SK-N-SH (cell line): ENCODE measurements at regions not wholly inside any gene's neighbourhood (a gene's known extent, or its start where the extent isn't known, plus 50 kb on each side); places are given as distances from the start of the nearest gene placed in this dataset.

ENCODE experiments used
- CTCF ChIA-PET: fragments of 300-600, 350-600 bp; formaldehyde crosslinking; extraction: SDS; loops from one replicate; lab custom pipeline; 2021; lab: Yijun Ruan, JAX
- POLR2A ChIA-PET: fragments of 350-600 bp; sonication (Branson Sonifier 250); formaldehyde crosslinking; extraction: SDS; loops from one replicate; lab custom pipeline; 2020; ENCODE audit warnings: antibody characterized with exemption, inconsistent platforms; lab: Yijun Ruan, JAX
- DNase-seq: peaks from one replicate; pipeline ENCODE4 v3.0.0; 2012
- H2AFZ ChIP-seq: fragments of 200-600 bp; sonication (generic); 2 replicates; pipeline ENCODE4 v1.8.1; 2016; ENCODE audit warnings: antibody characterized with exemption, mild to moderate bottlenecking, low read depth
- H3F3A ChIP-seq: fragments of 200-600 bp; sonication (generic); replicated peaks from 2 replicates; pipeline ENCODE3; 2016; ENCODE audit warnings: antibody characterized with exemption, mild to moderate bottlenecking; ENCODE audit not compliant: insufficient read depth
- H3K27ac ChIP-seq, 2 experiments: fragments of 200-500 bp in 1 of 2; fragments of 200-600 bp in 1 of 2; sonication (Bioruptor generic) in 1 of 2; sonication (generic), shearing (Covaris generic) in 1 of 2; 2 replicates each; pipeline versions ENCODE4 v1.5.1 to v1.6.1; 2014 to 2016; ENCODE audit warnings: low read depth in 2 of 2, inconsistent platforms in 1 of 2, low read length in 1 of 2, mild to moderate bottlenecking in 1 of 2, mixed read lengths in 1 of 2
- H3K27me3 ChIP-seq: fragments of 200-600 bp; sonication (generic), shearing (Covaris generic); 2 replicates; pipeline ENCODE4 v1.6.1; 2016; ENCODE audit warnings: mixed run types; ENCODE audit not compliant: insufficient read depth
- H3K36me3 ChIP-seq, 2 experiments: fragments of 200-500 bp in 1 of 2; fragments of 200-600 bp in 1 of 2; sonication (Bioruptor generic) in 1 of 2; sonication (generic) in 1 of 2; replicated peaks in 1 of 2; 2 replicates each; pipeline versions ENCODE3 to v1.5.1; 2014 to 2016; ENCODE audit warnings: low read length in 1 of 2, mild to moderate bottlenecking in 1 of 2; ENCODE audit not compliant: insufficient read depth in 2 of 2, control insufficient read depth in 1 of 2
- H3K4me1 ChIP-seq, 2 experiments: fragments of 200-500 bp in 1 of 2; fragments of 200-600 bp in 1 of 2; sonication (Bioruptor generic) in 1 of 2; sonication (generic), shearing (Covaris generic) in 1 of 2; 2 replicates each; pipeline versions ENCODE4 v1.5.1 to v1.6.1; 2014 to 2016; ENCODE audit warnings: low read depth in 1 of 2, low read length in 1 of 2, mixed run types in 1 of 2; ENCODE audit not compliant: insufficient read depth in 2 of 2, control insufficient read depth in 1 of 2
- H3K4me2 ChIP-seq: fragments of 200-600 bp; sonication (generic), shearing (Covaris generic); 2 replicates; pipeline ENCODE4 v1.6.1; 2017; ENCODE audit warnings: mixed run types
- H3K4me3 ChIP-seq, 2 experiments: fragments of 200-500 bp in 1 of 2; fragments of 200-600 bp in 1 of 2; sonication (Bioruptor generic) in 1 of 2; sonication (generic), shearing (Covaris generic) in 1 of 2; 2 replicates each; pipeline versions ENCODE4 v1.5.1 to v1.8.1; 2014 to 2016; ENCODE audit warnings: low read depth in 2 of 2, inconsistent platforms in 1 of 2, low read length in 1 of 2, mild to moderate bottlenecking in 1 of 2, mixed read lengths in 1 of 2, moderate library complexity in 1 of 2
- H3K79me2 ChIP-seq: fragments of 200-600 bp; sonication (generic); 2 replicates; pipeline ENCODE4 v1.8.1; 2017; ENCODE audit warnings: mild to moderate bottlenecking; ENCODE audit not compliant: insufficient read depth
- H3K9ac ChIP-seq: fragments of 200-600 bp; sonication (generic); 2 replicates; pipeline ENCODE4 v1.6.1; 2017; ENCODE audit warnings: mixed run types
- H3K9me2 ChIP-seq: fragments of 200-600 bp; sonication (generic); 2 replicates; pipeline ENCODE4 v1.6.1; 2017; ENCODE audit warnings: mixed run types
- H3K9me3 ChIP-seq: fragments of 200-600 bp; sonication (generic); 2 replicates; pipeline ENCODE4 v1.6.1; 2017; ENCODE audit warnings: mixed run types, mild to moderate bottlenecking, moderate library complexity
- H4K20me1 ChIP-seq: fragments of 200-600 bp; sonication (generic); 2 replicates; pipeline ENCODE4 v1.6.1; 2017; ENCODE audit warnings: mild to moderate bottlenecking, mixed run types; ENCODE audit not compliant: insufficient read depth
- CHD2 ChIP-seq: fragments of 150-350 bp; IDR thresholded peaks from 2 replicates; pipeline ENCODE4 v1.6.1; 2018; ENCODE audit warnings: low read length; ENCODE audit not compliant: partially characterized antibody
- FOXJ3 ChIP-seq: sonication (generic); formaldehyde crosslinking; IDR thresholded peaks from 2 replicates; pipeline ENCODE4 v1.5.1; 2020; ENCODE audit warnings: mild to moderate bottlenecking, missing genetic modification reagents
- FOXM1 ChIP-seq: IDR thresholded peaks from 2 replicates; pipeline ENCODE4 v1.4.0; 2012; ENCODE audit warnings: low read depth, mild to moderate bottlenecking
- GATA2 ChIP-seq: sonication (generic); formaldehyde crosslinking; IDR thresholded peaks from 2 replicates; pipeline ENCODE4 v1.5.0; 2020; ENCODE audit warnings: mild to moderate bottlenecking, missing genetic modification reagents
- JUND ChIP-seq: IDR thresholded peaks from 2 replicates; pipeline ENCODE4 v1.4.0; 2012
- MEF2A ChIP-seq: IDR thresholded peaks from 2 replicates; pipeline ENCODE4 v1.4.0; 2012; ENCODE audit warnings: low read depth, borderline replicate concordance
- POLR2AphosphoS5 ChIP-seq: IDR thresholded peaks from 2 replicates; pipeline ENCODE4 v1.6.1; 2012; ENCODE audit warnings: low read depth, low read length
- RCOR1 ChIP-seq: fragments of 150-350 bp; IDR thresholded peaks from 2 replicates; pipeline ENCODE4 v1.6.1; 2017; ENCODE audit warnings: antibody characterized with exemption, low read length
- SIN3A ChIP-seq: IDR thresholded peaks from 2 replicates; pipeline ENCODE4 v1.6.1; 2012; ENCODE audit warnings: low read depth, mild to moderate bottlenecking, low read length, moderate library complexity, borderline replicate concordance
- TEAD4 ChIP-seq: IDR thresholded peaks from 2 replicates; pipeline ENCODE4 v1.4.0; 2012; ENCODE audit warnings: mild to moderate bottlenecking, borderline replicate concordance; ENCODE audit not compliant: insufficient read depth
- YY1 ChIP-seq: IDR thresholded peaks from 2 replicates; pipeline ENCODE4 v1.4.0; 2012; ENCODE audit warnings: low read depth, mild to moderate bottlenecking
- WGBS: methylation state at CpG from one replicate; pipeline ENCODE4 v1.1.6; 2017; ENCODE audit warnings: low lambda C conversion rate; 5-methylcytosine and 5-hydroxymethylcytosine counted together
- TF ChIP-seq, protein P1 (sequence below): fragments of 150-350 bp; IDR thresholded peaks from 2 replicates; pipeline ENCODE4 v1.6.1; 2017; ENCODE audit warnings: antibody characterized with exemption, low read length, low read depth, borderline replicate concordance
- TF ChIP-seq, protein P2 (sequence below): fragments of 150-350 bp; IDR thresholded peaks from 2 replicates; pipeline ENCODE4 v1.6.1; 2016; ENCODE audit warnings: mild to moderate bottlenecking, low read depth, low read length
- TF ChIP-seq, protein P3 (sequence below): IDR thresholded peaks from 2 replicates; pipeline ENCODE4; 2012
- TF ChIP-seq, protein P4 (sequence below): IDR thresholded peaks from 2 replicates; pipeline ENCODE4 v1.4.0; 2012; ENCODE audit warnings: low read depth, borderline replicate concordance
- TF ChIP-seq, protein P5 (sequence below): IDR thresholded peaks from 2 replicates; pipeline ENCODE4 v1.6.1; 2012; ENCODE audit warnings: mild to moderate bottlenecking, low read depth, low read length, moderate library complexity
- TF ChIP-seq, protein P6 (sequence below): IDR thresholded peaks from 2 replicates; pipeline ENCODE4 v1.4.0; 2012; ENCODE audit warnings: low read depth, borderline replicate concordance
- TF ChIP-seq, protein P7 (sequence below): IDR thresholded peaks from 2 replicates; pipeline ENCODE4 v1.4.0; 2012; ENCODE audit warnings: low read depth

DNA sequence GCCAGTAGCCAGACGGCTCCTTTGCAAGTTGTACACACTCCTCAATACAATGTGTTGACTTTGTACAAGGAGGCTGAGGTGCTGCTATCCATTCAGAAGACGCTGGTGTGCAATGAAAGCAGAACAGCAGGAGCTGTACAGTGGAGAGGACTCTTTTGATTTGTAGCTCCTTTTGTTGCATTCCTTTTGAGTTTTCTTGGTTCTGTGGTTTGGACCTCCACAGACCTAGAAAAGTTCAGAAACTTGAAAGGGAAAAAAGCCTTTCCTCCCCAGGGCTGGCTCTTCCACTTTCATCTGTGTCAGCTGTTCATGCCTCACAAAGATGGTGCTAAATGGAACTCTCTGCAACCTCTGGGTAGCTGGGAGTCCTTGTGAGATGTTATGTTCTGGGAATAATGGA, 117.4 kb downstream of the MAT2B start (continued):
- TF ChIP-seq, protein P1, sequence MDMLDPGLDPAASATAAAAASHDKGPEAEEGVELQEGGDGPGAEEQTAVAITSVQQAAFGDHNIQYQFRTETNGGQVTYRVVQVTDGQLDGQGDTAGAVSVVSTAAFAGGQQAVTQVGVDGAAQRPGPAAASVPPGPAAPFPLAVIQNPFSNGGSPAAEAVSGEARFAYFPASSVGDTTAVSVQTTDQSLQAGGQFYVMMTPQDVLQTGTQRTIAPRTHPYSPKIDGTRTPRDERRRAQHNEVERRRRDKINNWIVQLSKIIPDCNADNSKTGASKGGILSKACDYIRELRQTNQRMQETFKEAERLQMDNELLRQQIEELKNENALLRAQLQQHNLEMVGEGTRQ: no peak
- TF ChIP-seq, protein P2, sequence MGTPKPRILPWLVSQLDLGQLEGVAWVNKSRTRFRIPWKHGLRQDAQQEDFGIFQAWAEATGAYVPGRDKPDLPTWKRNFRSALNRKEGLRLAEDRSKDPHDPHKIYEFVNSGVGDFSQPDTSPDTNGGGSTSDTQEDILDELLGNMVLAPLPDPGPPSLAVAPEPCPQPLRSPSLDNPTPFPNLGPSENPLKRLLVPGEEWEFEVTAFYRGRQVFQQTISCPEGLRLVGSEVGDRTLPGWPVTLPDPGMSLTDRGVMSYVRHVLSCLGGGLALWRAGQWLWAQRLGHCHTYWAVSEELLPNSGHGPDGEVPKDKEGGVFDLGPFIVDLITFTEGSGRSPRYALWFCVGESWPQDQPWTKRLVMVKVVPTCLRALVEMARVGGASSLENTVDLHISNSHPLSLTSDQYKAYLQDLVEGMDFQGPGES: no peak

DNA sequence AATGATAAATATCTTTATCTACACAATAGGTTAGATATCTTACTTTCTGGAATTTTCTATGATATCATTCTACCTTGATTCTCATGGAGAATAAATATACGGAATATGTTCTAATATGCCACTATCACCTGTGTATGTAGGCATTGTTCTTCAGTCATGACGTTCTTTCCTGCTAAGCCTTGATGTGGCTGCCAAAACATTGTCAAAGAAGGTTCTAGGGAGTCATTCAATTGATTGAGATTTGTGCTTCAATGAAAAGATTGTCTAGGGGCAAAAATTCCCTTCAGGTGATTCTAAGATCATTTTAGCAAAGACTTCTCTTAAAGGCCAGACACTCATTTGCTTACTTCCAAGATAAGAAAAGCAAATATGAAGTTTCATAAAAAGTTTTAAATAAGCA, 118.1 kb downstream of the MAT2B start:
- Histone ChIP-seq H3K9ac (no peak overlapping the region), H3K9me2 (no peaks in the 10 kb centered on the region), H3K9me3 (no peaks in the 10 kb centered on the region), H3K4me2 (no peak overlapping the region), H4K20me1 (no peaks in the 10 kb centered on the region), H3K4me3 (no peak overlapping the region), H3K27ac (no peak overlapping the region), H3K79me2 (no peaks in the 10 kb centered on the region), H3K27me3 (no peaks in the 10 kb centered on the region), H2AFZ (no peak overlapping the region), H3F3A (no peaks in the 10 kb centered on the region), H3K36me3 (no peaks in the 10 kb centered on the region), H3K4me1 (no peaks in the 10 kb centered on the region)
- POLR2A ChIA-PET: no interaction called here
- DNase-seq: no peak
- WGBS: 42% methylated on average over 2 of the region's 2 CpGs
- CTCF ChIA-PET: interaction anchor here (1.0 to 2.8 kb wide), 2 partner anchors 8 to 11 kb away, joined by 3 to 9 read pairs; no protein-coding TSS in a partner anchor
- TF ChIP-seq, protein P3, sequence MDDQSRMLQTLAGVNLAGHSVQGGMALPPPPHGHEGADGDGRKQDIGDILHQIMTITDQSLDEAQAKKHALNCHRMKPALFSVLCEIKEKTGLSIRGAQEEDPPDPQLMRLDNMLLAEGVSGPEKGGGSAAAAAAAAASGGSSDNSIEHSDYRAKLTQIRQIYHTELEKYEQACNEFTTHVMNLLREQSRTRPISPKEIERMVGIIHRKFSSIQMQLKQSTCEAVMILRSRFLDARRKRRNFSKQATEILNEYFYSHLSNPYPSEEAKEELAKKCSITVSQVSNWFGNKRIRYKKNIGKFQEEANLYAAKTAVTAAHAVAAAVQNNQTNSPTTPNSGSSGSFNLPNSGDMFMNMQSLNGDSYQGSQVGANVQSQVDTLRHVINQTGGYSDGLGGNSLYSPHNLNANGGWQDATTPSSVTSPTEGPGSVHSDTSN: no peak
- TF ChIP-seq TEAD4 (no peak), FOXM1 (no peak), SIN3A (no peak), MEF2A (no peak), POLR2AphosphoS5 (no peak), FOXJ3 (CRISPR knock-in tag) (no peak), GATA2 (CRISPR knock-in tag) (no peak), CHD2 (no peak), YY1 (no peak), RCOR1 (no peak), JUND (no peak)
- TF ChIP-seq, protein P4, sequence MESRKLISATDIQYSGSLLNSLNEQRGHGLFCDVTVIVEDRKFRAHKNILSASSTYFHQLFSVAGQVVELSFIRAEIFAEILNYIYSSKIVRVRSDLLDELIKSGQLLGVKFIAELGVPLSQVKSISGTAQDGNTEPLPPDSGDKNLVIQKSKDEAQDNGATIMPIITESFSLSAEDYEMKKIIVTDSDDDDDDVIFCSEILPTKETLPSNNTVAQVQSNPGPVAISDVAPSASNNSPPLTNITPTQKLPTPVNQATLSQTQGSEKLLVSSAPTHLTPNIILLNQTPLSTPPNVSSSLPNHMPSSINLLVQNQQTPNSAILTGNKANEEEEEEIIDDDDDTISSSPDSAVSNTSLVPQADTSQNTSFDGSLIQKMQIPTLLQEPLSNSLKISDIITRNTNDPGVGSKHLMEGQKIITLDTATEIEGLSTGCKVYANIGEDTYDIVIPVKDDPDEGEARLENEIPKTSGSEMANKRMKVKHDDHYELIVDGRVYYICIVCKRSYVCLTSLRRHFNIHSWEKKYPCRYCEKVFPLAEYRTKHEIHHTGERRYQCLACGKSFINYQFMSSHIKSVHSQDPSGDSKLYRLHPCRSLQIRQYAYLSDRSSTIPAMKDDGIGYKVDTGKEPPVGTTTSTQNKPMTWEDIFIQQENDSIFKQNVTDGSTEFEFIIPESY: no peak
- TF ChIP-seq, protein P5, sequence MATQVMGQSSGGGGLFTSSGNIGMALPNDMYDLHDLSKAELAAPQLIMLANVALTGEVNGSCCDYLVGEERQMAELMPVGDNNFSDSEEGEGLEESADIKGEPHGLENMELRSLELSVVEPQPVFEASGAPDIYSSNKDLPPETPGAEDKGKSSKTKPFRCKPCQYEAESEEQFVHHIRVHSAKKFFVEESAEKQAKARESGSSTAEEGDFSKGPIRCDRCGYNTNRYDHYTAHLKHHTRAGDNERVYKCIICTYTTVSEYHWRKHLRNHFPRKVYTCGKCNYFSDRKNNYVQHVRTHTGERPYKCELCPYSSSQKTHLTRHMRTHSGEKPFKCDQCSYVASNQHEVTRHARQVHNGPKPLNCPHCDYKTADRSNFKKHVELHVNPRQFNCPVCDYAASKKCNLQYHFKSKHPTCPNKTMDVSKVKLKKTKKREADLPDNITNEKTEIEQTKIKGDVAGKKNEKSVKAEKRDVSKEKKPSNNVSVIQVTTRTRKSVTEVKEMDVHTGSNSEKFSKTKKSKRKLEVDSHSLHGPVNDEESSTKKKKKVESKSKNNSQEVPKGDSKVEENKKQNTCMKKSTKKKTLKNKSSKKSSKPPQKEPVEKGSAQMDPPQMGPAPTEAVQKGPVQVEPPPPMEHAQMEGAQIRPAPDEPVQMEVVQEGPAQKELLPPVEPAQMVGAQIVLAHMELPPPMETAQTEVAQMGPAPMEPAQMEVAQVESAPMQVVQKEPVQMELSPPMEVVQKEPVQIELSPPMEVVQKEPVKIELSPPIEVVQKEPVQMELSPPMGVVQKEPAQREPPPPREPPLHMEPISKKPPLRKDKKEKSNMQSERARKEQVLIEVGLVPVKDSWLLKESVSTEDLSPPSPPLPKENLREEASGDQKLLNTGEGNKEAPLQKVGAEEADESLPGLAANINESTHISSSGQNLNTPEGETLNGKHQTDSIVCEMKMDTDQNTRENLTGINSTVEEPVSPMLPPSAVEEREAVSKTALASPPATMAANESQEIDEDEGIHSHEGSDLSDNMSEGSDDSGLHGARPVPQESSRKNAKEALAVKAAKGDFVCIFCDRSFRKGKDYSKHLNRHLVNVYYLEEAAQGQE: no peak
- TF ChIP-seq, protein P6, sequence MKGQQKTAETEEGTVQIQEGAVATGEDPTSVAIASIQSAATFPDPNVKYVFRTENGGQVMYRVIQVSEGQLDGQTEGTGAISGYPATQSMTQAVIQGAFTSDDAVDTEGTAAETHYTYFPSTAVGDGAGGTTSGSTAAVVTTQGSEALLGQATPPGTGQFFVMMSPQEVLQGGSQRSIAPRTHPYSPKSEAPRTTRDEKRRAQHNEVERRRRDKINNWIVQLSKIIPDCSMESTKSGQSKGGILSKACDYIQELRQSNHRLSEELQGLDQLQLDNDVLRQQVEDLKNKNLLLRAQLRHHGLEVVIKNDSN: no peak
- TF ChIP-seq, protein P7, sequence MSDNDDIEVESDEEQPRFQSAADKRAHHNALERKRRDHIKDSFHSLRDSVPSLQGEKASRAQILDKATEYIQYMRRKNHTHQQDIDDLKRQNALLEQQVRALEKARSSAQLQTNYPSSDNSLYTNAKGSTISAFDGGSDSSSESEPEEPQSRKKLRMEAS: no peak
